ENCODE measurements at regions not wholly inside any gene's neighbourhood (a gene's known extent, or its start where the extent isn't known, plus 50 kb on each side); places are given as distances from the start of the nearest gene placed in this dataset.

DNA sequence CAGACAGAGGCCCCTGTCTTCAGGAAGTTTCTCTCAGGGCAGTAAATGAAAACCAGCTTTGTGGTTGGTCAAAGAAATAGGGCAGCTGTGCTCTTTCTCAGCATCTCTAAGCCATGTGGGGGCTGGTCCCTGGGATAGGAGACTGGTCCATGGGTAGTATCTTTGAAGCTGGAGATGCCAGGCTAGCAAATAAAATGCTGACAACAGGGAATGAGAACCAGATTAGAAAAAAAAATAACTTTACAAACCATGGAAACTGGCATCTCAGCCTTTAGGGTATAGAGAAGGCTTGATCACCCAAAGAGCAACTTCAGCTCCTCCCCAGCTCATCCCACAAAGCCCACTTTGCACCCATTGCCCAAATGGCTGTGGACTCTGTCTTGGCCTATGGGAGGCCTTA, 138.1 kb downstream of the TTC32 start:
- no peak for ATAC-seq
- H3K9me3 ChIP-seq, result peaks cover 0 to 11% (median 0%) of the 10 kb centered on the region in 11 donors
- no peaks in the 10 kb centered on the region for H3K36me3 ChIP-seq
- H3K4me3 ChIP-seq, result no peak overlapping the region
- no peaks in the 10 kb centered on the region for H3K27me3 ChIP-seq
- intact Hi-C loops (cut with DNase I), result no loop called here
- H3K4me1 ChIP-seq, result no peaks in the 10 kb centered on the region
- H3K27ac ChIP-seq, result no peak overlapping the region
- no peak for TF ChIP-seq CTCF (IDR thresholded peaks at IDR 0.05)
- DNase-seq, result no peak

GRCh38 chr2:19762959-19763605, 138.7 kb downstream of the TTC32 start:
- DNase-seq (no peak), ATAC-seq (no peak)
- no peaks in the 10 kb centered on the region for H3K4me1 ChIP-seq
- 68 to 79% methylated on average over 1 of the region's 1 CpG for WGBS, 2 donors
- no peak overlapping the region for H3K27ac ChIP-seq
- intact Hi-C loops (cut with DNase I), result no loop called here
- no peak for TF ChIP-seq CTCF (IDR thresholded peaks at IDR 0.05)
- no peaks in the 10 kb centered on the region for H3K27me3 ChIP-seq
- no peaks in the 10 kb centered on the region for H3K36me3 ChIP-seq
- H3K4me3 ChIP-seq, result no peak overlapping the region
- peaks cover 0 to 11% (median 0%) of the 10 kb centered on the region in 11 donors for H3K9me3 ChIP-seq

- no peaks in the 10 kb centered on the region for H3K36me3 ChIP-seq
- H3K4me3 ChIP-seq, result no peak overlapping the region
- H3K27me3 ChIP-seq, result no peaks in the 10 kb centered on the region
- H3K27ac ChIP-seq, result no peak overlapping the region
- TF ChIP-seq CTCF (IDR thresholded peaks at IDR 0.05), result no peak
- DNase-seq (no peak), ATAC-seq (no peak)
- intact Hi-C loops (cut with DNase I), result no loop called here
- peaks cover 0 to 11% (median 0%) of the 10 kb centered on the region in 11 donors for H3K9me3 ChIP-seq
- WGBS, 2 donors, result 95 to 97% methylated on average over 1 of the region's 1 CpG
- H3K4me1 ChIP-seq, result no peaks in the 10 kb centered on the region
Observed at GRCh38 chr2:19762142-19762541, 139.6 kb downstream of the TTC32 start.

DNA sequence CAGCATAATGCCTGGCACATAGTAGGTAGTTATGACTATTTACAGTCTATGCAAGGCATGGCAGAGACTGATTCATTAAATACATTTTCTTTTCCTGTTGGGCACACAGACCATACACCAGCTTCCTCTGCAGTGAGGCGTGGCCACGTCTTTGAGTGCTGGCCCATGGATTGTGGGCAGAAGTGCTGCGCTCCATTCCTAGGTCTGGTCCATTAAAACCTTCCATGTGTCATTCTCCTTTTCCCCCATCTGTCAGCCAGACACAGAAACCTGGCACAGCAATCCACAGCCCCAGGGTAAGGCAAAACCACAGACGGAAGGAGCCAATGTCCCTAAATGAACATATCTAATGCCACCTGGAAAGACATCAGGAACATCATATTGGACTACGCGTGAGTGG, 141.9 kb downstream of the TTC32 start:
- H3K36me3 ChIP-seq, result no peaks in the 10 kb centered on the region
- H3K9me3 ChIP-seq, result peaks cover 0 to 2% (median 0%) of the 10 kb centered on the region in 11 donors
- DNase-seq (no peak), ATAC-seq (no peak)
- no peaks in the 10 kb centered on the region for H3K27me3 ChIP-seq
- TF ChIP-seq CTCF (IDR thresholded peaks at IDR 0.05), result no peak
- H3K4me1 ChIP-seq, result no peaks in the 10 kb centered on the region
- no peak overlapping the region for H3K4me3 ChIP-seq
- WGBS, 2 donors, result 79 to 83% methylated on average over 6 of the region's 6 CpGs
- intact Hi-C loops (cut with DNase I), result loop anchor here in 1 of 10 donors (10.0 kb wide), 1 partner anchor 95 kb away; no protein-coding TSS in a partner anchor
- no peak overlapping the region for H3K27ac ChIP-seq
